Thyroid gland (tissue), 4 donors: ENCODE measurements at regions not wholly inside any gene's neighbourhood (a gene's known extent, or its start where the extent isn't known, plus 50 kb on each side); places are given as distances from the start of the nearest gene placed in this dataset.

Source experiments
- POLR2A ChIP-seq, 2 donors: fragments of 450-650 bp; IDR thresholded peaks; one replicate each; pipeline ENCODE4 v1.6.1; 2017; ENCODE audit warnings: antibody characterized with exemption in 2 of 2, mild to moderate bottlenecking in 2 of 2, moderate library complexity in 1 of 2
- TF ChIP-seq, protein P1 (sequence below), 6 experiments: fragments of 200-600 bp in 3 of 6; fragments of 450-650 bp in 3 of 6; sonication (generic) in 3 of 6; IDR thresholded peaks; one replicate each; pipeline ENCODE4 v1.5.1; 2016 to 2019; ENCODE audit warnings: antibody characterized with exemption in 6 of 6, mild to moderate bottlenecking in 2 of 6, inconsistent platforms in 1 of 6, moderate library complexity in 1 of 6

DNA sequence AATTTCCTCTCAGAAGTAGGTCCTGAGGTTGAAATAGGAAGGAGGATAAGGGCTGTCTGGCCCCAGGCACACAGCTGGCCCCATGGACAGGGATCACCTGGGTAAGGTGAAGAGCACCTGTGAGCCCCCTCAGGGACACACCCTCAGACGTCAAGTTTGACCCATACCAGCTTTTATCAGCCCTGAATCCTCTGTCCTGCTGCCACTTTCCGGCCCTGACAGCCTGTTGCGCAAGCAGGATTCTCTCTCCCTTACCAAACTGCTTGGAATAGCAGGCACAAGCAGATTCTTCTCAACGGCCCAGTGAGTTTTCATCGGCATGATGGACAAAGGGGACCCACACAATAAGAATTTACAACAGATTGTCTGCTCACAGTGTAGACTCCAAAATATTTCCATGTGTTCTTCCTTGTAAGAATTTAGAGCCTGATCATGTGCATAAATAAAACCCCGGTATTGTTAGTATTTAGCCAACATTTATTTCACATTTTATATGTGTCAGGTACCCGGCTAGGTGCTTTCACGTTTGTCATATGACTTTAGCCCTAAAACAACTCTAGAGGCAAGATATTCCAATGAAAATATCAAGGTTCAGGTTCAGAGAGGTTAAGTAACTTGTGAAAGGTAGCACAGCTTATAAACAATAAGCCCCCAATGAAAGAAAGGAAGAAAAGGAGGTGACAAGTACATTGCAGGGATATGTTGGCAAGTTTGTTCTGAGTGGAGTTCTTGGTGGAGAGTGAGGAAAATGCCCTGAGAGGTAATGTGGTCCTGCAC lies 107.2 kb upstream of the KIT start:
- TF ChIP-seq, protein P1, sequence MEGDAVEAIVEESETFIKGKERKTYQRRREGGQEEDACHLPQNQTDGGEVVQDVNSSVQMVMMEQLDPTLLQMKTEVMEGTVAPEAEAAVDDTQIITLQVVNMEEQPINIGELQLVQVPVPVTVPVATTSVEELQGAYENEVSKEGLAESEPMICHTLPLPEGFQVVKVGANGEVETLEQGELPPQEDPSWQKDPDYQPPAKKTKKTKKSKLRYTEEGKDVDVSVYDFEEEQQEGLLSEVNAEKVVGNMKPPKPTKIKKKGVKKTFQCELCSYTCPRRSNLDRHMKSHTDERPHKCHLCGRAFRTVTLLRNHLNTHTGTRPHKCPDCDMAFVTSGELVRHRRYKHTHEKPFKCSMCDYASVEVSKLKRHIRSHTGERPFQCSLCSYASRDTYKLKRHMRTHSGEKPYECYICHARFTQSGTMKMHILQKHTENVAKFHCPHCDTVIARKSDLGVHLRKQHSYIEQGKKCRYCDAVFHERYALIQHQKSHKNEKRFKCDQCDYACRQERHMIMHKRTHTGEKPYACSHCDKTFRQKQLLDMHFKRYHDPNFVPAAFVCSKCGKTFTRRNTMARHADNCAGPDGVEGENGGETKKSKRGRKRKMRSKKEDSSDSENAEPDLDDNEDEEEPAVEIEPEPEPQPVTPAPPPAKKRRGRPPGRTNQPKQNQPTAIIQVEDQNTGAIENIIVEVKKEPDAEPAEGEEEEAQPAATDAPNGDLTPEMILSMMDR (IDR thresholded peaks at IDR 0.05) = no peak
- no peak for TF ChIP-seq POLR2A (IDR thresholded peaks at IDR 0.05)
